Liver (tissue), 8 donors: ENCODE measurements at regions not wholly inside any gene's neighbourhood (a gene's known extent, or its start where the extent isn't known, plus 50 kb on each side); places are given as distances from the start of the nearest gene placed in this dataset.

Source experiments
- DNase-seq: peaks from one replicate; pipeline ENCODE4 v3.0.0-alpha.2; 2017; ENCODE audit warnings: low spot score
- H3K27ac ChIP-seq, 2 donors: one replicate each; pipeline ENCODE4 v1.7.0; 2013; ENCODE audit warnings: inconsistent platforms in 2 of 2, low read length in 2 of 2, control low read depth in 1 of 2, low read depth in 1 of 2, mild to moderate bottlenecking in 1 of 2
- H3K27me3 ChIP-seq, 4 donors: one replicate each; pipeline versions ENCODE4 v1.6.1 to v1.7.0; 2013; ENCODE audit warnings: low read length in 3 of 4, inconsistent platforms in 1 of 4, mild to moderate bottlenecking in 1 of 4, moderate library complexity in 1 of 4; ENCODE audit not compliant: control insufficient read depth in 4 of 4, insufficient read depth in 4 of 4
- H3K36me3 ChIP-seq, 4 donors: one replicate each; pipeline versions ENCODE4 v1.6.1 to v1.7.0; 2013; ENCODE audit warnings: low read length in 3 of 4, mild to moderate bottlenecking in 3 of 4, low read depth in 1 of 4, moderate library complexity in 1 of 4; ENCODE audit not compliant: control insufficient read depth in 4 of 4, insufficient read depth in 3 of 4
- H3K4me1 ChIP-seq, 4 donors: one replicate each; pipeline versions ENCODE4 v1.6.1 to v1.7.0; 2013; ENCODE audit warnings: low read length in 3 of 4, mild to moderate bottlenecking in 3 of 4, moderate library complexity in 1 of 4; ENCODE audit not compliant: control insufficient read depth in 4 of 4, insufficient read depth in 4 of 4
- H3K4me3 ChIP-seq, 3 donors: one replicate each; pipeline versions ENCODE4 v1.6.1 to v1.7.0; 2013; ENCODE audit warnings: low read length in 3 of 3, control low read depth in 1 of 3, low read depth in 1 of 3, mild to moderate bottlenecking in 1 of 3
- H3K9ac ChIP-seq, 2 donors: one replicate each; pipeline ENCODE4 v1.7.0; 2013; ENCODE audit warnings: low read length in 2 of 2, mild to moderate bottlenecking in 2 of 2, moderate library complexity in 2 of 2, control low read depth in 1 of 2, low read depth in 1 of 2
- H3K9me3 ChIP-seq, 4 donors: one replicate each; pipeline versions ENCODE4 v1.6.1 to v1.7.0; 2013; ENCODE audit warnings: low read length in 3 of 4; ENCODE audit not compliant: control insufficient read depth in 4 of 4
- ATF3 ChIP-seq: IDR thresholded peaks from 2 replicates; pipeline ENCODE4 v1.6.1; 2016; ENCODE audit warnings: antibody characterized with exemption
- CTCF ChIP-seq: fragments of 150-350 bp; IDR thresholded peaks from 2 replicates; pipeline ENCODE4 v1.5.1; 2017; ENCODE audit warnings: improper control_type of control experiment, low read depth, low read length; ENCODE audit not compliant: missing input control
- EGR1 ChIP-seq, 2 donors: IDR thresholded peaks; 2 replicates each; pipeline ENCODE4 v1.6.1; 2016 to 2018; ENCODE audit warnings: antibody characterized with exemption in 2 of 2, low read depth in 2 of 2
- FOXA1 ChIP-seq: IDR thresholded peaks from 2 replicates; pipeline ENCODE4 v1.6.1; 2016; ENCODE audit warnings: antibody characterized with exemption
- GABPA ChIP-seq, 2 donors: IDR thresholded peaks in 1 of 2; conservative IDR thresholded peaks in 1 of 2; 2 replicates each; pipeline ENCODE4 v1.6.1; 2016; ENCODE audit warnings: antibody characterized with exemption in 2 of 2, mild to moderate bottlenecking in 1 of 2, moderate library complexity in 1 of 2
- JUND ChIP-seq, 2 donors: IDR thresholded peaks; 2 replicates each; pipeline ENCODE4 v1.6.1; 2016; ENCODE audit warnings: antibody characterized with exemption in 2 of 2
- MAX ChIP-seq: IDR thresholded peaks from 2 replicates; pipeline ENCODE4 v1.6.1; 2016; ENCODE audit warnings: antibody characterized with exemption
- NR2F2 ChIP-seq: IDR thresholded peaks from 2 replicates; pipeline ENCODE4 v1.6.1; 2016; ENCODE audit warnings: antibody characterized with exemption
- RXRA ChIP-seq, 2 donors: IDR thresholded peaks; 2 replicates each; pipeline ENCODE4 v1.6.1; 2017 to 2018; ENCODE audit warnings: antibody characterized with exemption in 2 of 2, mild to moderate bottlenecking in 1 of 2
- SP1 ChIP-seq: IDR thresholded peaks from 2 replicates; pipeline ENCODE4 v1.6.1; 2018; ENCODE audit warnings: antibody characterized with exemption, mild to moderate bottlenecking
- ZBTB33 ChIP-seq: IDR thresholded peaks from 2 replicates; pipeline ENCODE4 v1.6.1; 2016; ENCODE audit warnings: antibody characterized with exemption
- WGBS: extraction: QIAGEN DNeasy Blood & Tissue Kit; methylation state at CpG from one replicate; pipeline ENCODE4 v1.1.7; 2013; 5-methylcytosine and 5-hydroxymethylcytosine counted together
- donor health status: healthy.
- donor health status: healthy.
- donor health status: healthy.
- donor health status: healthy.
- donor health status: healthy.

- Histone ChIP-seq H3K4me3 (no peak overlapping the region), H3K27ac (no peak overlapping the region), H3K36me3 (no peaks in the 10 kb centered on the region), H3K9ac (no peak overlapping the region), H3K27me3 (no peaks in the 10 kb centered on the region), H3K4me1 (no peaks in the 10 kb centered on the region), H3K9me3 (no peaks in the 10 kb centered on the region)
- DNase-seq, result no peak
- 87% methylated on average over 6 of the region's 6 CpGs for WGBS
- TF ChIP-seq FOXA1 (no peak), CTCF (no peak), EGR1 (IDR thresholded peaks at IDR 0.05; ENCODE audit: low read depth in 2 of 2) (no peak), RXRA (IDR thresholded peaks at IDR 0.05) (no peak), ZBTB33 (no peak), SP1 (no peak)
Measured at GRCh38 chrX:143998261-143998660, 114.4 kb downstream of the UBE2NL start.

GRCh38 chrX:144006811-144007210, 122.9 kb downstream of the UBE2NL start:
- no peak for TF ChIP-seq ZBTB33
- no peak for TF ChIP-seq FOXA1
- no peak for TF ChIP-seq MAX
- TF ChIP-seq GABPA (IDR thresholded peaks at IDR 0.05 in 1 of 2, conservative IDR thresholded peaks at IDR 0.05 in 1 of 2), result no peak
- TF ChIP-seq NR2F2, result no peak
- no peak for TF ChIP-seq JUND (IDR thresholded peaks at IDR 0.05)
- TF ChIP-seq CTCF, result no peak
- TF ChIP-seq ATF3, result no peak
- Histone ChIP-seq H3K36me3 (no peaks in the 10 kb centered on the region), H3K9ac (no peak overlapping the region), H3K27me3 (no peaks in the 10 kb centered on the region), H3K4me3 (no peak overlapping the region), H3K27ac (no peak overlapping the region), H3K4me1 (no peaks in the 10 kb centered on the region), H3K9me3 (no peaks in the 10 kb centered on the region)
- DNase-seq, result no peak
